ENCODE measurements at regions not wholly inside any gene's neighbourhood (a gene's known extent, or its start where the extent isn't known, plus 50 kb on each side); places are given as distances from the start of the nearest gene placed in this dataset.

DNA sequence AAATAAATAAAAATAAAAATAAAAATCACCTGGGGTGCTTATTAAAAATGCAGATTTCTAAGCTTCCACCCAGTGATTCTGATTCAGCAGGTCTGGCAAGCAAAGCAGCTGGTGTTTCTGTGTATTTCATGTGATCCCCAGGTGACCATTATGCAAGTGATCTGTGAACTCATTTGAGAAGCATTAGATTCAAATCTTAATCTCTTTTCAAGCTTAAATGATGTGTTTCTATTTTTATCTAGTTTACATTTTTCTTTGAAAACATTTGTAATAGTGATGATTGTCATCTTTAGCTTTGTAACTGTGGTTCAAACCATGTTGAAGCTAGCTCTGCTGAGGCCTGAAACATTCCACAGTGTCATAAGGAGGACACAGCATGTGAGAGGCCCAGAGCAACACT, 804.8 kb upstream of the ZNF608 start:
- no peak for DNase-seq (ENCODE audit: low read depth, low spot score)

DNA sequence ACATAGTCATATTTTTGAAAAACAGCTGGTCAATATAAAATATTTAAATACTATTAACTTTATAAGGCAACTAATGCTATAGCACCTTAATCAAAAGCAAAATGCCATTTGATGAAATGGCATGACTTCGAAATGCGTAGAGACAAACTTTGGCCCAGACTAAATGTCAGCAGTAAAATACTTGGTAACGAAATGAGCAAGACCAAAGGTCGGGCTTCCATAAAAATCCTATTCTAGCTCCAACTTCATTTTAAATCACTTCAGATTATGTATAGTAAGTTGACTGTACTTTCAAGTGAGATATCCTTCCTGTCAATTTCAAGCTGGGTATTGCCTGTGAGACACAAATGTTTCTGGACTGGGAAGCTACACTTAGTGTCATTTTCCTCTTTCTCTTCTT, 805.4 kb upstream of the ZNF608 start:
- no peak for DNase-seq (ENCODE audit: low read depth, low spot score)

GRCh38 chr5:125552486-125552885, 806.0 kb upstream of the ZNF608 start:
- DNase-seq (ENCODE audit: low read depth, low spot score), result no peak

DNA sequence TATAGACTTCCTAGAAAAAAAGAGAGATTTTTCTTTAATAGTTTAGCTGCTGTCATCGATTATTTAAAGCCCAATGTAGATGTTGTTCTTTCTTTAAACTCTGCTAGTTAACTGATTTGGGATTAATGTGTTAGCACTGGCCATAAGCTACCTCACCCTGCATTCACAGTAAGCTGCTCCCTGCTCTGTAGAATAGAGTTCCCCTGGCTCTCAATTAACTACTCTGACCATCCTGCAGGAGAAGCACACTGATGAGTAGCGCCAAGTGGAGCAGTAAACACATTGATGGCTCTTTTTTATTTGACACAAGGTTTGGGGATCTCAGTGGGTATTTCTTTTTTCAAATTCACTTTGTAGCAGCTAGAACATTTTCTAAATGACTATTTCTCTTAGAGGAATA, 807.9 kb upstream of the ZNF608 start:
- no peak for DNase-seq (ENCODE audit: low read depth, low spot score)

DNA sequence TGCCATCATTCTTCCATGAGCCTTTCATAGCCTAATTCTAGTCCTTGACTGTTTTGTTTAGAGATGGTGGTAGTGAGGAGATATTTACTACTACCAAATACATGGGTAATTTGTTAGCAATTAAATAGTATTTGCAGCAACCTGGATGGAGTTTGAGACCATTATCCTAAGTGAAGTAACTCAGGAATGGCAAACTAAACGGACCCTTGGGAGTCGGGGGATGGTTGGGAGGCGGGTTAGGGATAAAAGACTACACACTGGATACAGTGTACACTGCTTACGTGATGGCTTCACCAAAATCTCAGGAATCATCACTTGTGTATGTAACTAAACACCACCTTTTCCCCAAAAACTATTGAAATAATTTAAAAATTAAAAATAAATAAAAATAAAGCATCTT, 809.2 kb upstream of the ZNF608 start:
- DNase-seq (ENCODE audit: low read depth, low spot score), result no peak

GRCh38 chr5:125558016-125558415, 811.6 kb upstream of the ZNF608 start:
- DNase-seq (ENCODE audit: low read depth, low spot score), result no peak

GRCh38 chr5:125558466-125558865, 812.0 kb upstream of the ZNF608 start:
- DNase-seq (ENCODE audit: low read depth, low spot score), result no peak

- no peak for DNase-seq (ENCODE audit: low read depth, low spot score)
Measured at GRCh38 chr5:125559296-125559695, 812.9 kb upstream of the ZNF608 start.

DNA sequence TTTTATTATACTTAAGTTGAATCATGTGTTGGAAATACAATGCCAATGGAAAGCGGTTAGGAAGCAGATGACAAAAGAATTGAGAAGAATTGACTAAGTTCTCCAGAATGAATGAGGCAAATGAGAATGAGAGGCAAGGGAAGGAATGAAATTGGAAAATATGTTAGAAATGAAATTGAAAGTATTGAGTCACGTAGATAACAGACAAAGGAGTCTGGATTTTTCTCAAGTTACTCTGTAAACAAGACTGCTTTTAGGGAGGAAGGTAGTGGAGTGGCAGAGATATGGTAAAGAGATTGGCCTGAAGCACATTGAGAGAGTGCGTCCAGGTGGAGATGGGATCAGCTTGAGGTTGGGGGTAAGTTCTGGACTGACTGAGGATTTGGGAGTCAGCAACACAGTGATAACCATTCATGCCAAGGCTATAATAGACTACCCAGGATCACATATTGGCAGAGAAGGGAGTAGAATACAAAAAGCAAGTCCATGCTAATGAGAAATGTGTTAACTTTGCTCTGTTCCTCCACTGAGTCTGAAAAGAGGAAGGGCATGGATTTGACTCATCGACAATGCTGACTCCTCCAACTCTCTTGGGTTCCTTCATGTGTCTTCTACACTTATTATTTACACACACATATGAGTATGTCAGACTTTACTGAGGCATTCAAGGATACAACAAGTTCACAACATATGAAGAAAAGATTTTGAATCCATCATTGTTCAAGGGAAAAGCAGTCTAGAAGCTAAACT, 814.2 kb upstream of the ZNF608 start:
- DNase-seq (ENCODE audit: low read depth, low spot score), result no peak

DNA sequence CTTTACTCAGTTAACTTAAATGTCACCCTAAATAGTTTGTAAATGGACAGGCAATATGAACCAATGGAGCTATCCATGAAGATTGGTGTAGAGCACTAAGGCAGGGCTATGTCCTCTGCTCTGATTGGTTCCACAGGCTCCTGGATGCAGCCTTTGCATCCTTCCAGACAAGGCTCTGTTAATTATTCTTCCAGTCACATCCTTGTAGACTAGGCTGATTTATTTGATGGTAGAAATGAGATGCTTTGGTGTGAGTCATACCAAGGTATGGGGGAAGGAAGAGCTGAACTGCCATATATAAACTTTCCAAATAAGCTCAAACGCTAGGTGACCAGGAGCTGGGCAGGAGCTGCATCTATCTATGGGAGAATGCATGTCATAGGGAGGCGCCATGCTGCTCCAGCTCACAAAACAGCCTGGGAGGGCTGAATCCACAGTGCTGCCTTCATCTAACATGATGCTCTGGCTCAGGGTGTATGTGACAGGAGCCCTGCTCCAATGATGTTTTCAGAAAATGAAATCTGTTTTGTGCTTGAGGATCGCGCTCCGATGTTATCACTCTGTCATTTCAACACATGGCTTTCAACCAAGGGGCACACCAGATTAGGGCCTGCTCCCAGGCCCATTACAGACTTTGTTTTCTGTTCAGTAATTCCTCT, 818.0 kb upstream of the ZNF608 start:
- DNase-seq (ENCODE audit: low read depth, low spot score), result no peak

DNA sequence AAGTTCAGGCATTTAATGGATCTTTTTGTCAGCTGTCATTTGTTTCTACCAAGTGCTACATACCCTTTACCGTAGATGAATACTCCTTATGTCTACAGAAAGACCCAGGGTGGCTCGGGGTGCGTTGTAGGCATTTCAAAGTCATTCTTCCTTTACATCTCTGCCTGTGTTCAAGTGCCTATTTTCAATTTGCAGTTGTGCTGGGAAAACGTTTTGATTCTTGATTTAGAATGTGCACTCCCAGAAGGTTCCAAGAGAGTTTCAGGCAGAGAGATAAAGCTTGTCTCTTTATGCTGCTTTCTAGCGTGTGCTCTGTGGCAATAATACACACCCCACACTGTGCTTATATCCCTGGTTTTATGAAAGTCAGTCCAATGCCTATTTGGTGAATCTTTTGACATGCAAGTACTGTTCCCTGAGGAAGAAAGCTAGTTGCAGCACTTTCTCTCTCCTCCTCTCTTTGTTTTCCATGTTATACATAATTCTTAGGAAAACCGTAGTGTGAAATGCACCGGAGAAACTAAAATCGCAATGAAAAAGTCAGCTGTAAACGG, 828.1 kb upstream of the ZNF608 start:
- DNase-seq (ENCODE audit: low read depth, low spot score), result no peak

GRCh38 chr5:125575171-125575890, 828.9 kb upstream of the ZNF608 start:
- DNase-seq (ENCODE audit: low read depth, low spot score), result no peak

DNA sequence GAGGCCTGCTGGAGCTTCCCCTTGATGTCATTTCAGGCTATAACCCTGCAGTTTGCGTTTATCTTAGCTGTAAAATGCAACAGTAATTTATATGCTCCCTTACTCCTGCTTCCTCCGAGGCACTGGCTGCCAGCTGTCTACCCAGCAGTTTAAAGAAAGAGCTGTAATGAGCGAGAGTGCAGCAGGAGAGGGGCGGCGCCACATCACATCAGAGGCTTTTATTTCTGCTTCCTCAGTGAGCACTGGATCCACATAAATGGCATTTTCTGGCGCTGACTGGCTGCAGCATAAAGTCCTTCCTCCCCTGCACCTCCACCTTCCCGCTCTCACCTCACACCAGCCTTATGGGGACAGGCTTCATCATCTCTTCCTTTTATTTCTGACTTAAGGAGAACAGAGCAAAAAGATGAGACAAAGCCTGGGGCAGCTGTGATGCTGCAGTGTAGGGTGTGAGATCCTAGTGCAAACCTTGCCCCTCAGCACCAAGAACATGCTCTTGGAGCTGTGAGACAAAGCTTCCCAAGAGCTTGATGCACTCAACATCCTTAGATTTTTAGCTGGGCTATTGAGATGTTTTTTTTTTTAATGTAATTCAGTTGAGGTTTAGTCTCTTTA, 829.6 kb upstream of the ZNF608 start:
- no peak for DNase-seq (ENCODE audit: low read depth, low spot score)

DNA sequence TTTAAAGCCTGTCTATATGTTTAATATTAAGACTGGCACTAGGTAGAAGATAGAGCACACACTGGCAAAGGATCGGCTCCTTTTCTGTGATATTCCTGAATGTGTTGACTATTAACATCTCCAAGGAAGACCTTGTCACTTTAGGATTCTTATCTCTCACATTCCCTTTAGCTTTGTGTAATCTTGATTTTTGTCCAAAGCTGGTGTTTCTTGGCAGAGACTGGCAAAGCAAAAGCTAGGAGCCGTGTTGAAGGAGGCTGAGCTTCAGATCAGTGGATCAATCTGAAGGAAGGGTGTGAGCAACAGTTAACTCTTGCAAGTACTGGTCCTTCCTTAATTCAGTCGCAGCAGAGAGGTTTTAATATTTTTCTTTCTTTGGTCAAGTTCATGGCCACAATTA, 830.4 kb upstream of the ZNF608 start:
- DNase-seq (ENCODE audit: low read depth, low spot score), result no peak

- DNase-seq (ENCODE audit: low read depth, low spot score), result no peak
Measured at GRCh38 chr5:125578551-125578950, 832.1 kb upstream of the ZNF608 start.

DNA sequence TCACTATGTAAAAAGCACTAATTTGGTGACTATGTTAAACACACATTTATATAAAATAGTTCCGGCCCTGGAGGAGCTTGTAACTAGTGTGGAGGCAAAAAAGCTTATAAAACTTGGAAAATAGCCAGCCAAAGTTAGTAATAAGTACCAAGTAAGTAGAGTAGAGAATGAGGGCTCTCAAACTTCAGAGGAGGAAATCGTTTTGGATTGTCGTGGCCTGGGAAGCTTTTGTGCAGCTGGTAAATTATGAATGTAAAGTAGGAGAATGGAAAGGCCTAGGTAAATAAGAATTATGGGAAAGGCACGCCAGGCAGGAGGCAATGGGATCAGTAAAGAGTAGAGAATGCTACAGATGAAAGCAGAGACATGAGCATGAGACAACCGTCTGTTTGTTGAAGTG, 832.7 kb upstream of the ZNF608 start:
- no peak for DNase-seq (ENCODE audit: low read depth, low spot score)

DNA sequence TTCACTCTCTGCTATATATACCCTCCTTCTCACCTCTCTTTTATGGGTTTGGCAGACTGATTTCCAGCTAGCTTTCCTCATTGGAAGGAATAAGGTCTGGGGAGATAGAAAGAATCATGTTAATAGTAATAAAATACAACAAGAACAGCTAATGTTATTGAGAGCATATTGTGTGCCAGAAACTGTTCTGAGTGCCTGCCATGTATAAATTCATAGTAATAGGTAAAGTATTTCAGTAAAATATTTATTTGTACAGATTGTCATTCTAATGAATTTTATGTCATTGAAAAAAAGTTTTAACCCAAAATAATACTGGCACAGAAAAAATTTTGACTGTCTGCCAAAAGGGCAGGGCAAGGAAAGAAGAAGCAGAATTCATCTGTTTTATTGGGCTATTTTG, 834.9 kb upstream of the ZNF608 start:
- no peak for DNase-seq (ENCODE audit: low read depth, low spot score)

GRCh38 chr5:125582352-125582751, 835.9 kb upstream of the ZNF608 start:
- no peak for DNase-seq (ENCODE audit: low read depth, low spot score)

DNA sequence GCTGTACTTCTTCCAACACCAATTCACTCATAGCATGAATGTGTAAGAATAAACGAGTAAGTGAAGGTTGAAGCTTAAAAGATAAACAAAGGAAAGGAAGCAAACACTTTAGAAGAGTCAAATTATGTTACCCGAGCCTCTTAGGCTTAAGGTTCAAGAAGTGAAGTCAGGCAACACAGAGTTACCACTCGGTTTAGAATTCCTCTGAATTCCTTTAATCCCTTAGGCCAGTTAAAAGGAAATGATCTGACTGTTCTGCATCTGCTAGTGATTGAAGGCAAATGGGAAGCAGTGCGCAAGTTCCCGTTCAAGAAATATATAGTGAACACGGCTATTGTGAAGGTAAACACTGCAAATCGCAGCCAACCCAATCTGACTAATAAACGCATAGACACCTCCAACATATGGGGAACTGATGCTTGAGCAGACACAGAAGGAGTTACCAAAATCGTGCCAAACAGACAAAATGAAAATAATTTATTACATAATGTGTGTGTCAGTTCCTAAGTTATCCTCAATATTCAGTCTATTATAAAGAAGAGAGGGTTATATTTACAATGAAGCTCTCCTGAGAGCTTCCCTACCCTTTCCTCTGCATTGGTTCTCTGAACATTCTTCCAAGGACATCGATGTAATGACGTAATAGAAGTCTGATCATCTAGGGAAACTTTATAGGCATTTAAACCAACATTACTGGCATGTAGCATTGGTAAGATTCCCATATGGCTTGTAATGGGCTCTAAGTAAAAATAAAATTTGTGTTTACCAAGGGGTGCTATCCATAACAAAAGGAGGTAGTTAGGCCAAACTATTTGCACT, 837.1 kb upstream of the ZNF608 start:
- no peak for DNase-seq (ENCODE audit: low read depth, low spot score)

DNA sequence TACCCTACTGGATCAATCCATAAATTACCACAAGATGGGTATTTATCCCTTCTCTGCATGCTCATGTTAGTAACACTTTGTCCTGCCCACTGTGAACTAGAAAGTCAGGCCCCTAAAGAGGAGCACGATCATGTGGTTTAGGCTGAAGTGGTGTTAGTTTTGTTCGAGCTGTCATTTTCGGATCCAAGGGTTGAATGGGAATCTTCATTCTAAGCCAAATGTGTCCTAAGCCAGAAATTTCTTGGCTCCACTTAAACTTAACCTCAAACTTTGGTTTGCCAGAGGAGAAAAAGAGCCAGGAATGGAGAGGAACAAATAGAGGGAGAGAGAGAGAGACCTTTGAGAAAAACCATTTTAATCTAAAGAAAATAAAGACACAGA, 837.7 kb upstream of the ZNF608 start:
- DNase-seq (ENCODE audit: low read depth, low spot score), result no peak

DNA sequence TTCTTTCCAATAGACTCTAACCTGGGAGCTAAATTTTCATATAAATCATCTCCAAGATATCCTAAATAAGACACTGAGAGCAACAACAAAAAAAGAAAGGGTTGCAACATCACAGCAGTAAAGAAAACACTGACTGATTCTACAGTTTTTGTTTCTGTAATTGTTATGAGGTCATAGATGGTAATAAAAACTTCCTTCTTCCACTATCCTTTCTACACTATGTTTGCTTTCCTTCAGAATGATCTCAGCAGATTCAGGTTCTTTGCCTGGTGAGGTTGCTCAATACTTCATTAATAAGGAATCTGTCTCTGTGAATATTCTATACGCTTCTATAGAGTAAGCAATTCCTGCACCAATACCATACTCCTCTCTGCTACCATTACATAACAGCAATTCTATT, 835.6 kb upstream of the GRAMD2B start:
- DNase-seq (ENCODE audit: low read depth, low spot score), result no peak

Data from brain pericyte (primary cell).